GM23338 (cell line): ENCODE measurements at regions not wholly inside any gene's neighbourhood (a gene's known extent, or its start where the extent isn't known, plus 50 kb on each side); places are given as distances from the start of the nearest gene placed in this dataset.

Experiments used
- ATAC-seq: fragments of 200-7000 bp; cut with Tn5 transposase; 3 replicates; pipeline ENCODE4 v1.9.1; 2020
- DNase-seq: peaks from one replicate; pipeline ENCODE4 v3.0.0-alpha.2; 2015; ENCODE audit warnings: low spot score
- H2AFZ ChIP-seq: fragments of 200-600 bp; sonication (generic); 2 replicates; pipeline ENCODE4 v1.8.0; 2016; ENCODE audit warnings: antibody characterized with exemption, mild to moderate bottlenecking, moderate library complexity
- H3F3A ChIP-seq: fragments of 200-600 bp; sonication (generic); replicated peaks from 2 replicates; pipeline ENCODE4 v1.8.0; 2017; ENCODE audit warnings: antibody characterized with exemption, mixed run types, low read depth
- H3K27ac ChIP-seq: fragments of 200-600 bp; sonication (generic); 2 replicates; pipeline ENCODE4 v1.6.1; 2016; ENCODE audit warnings: low read depth
- H3K27me3 ChIP-seq: fragments of 200-600 bp; sonication (generic); 2 replicates; pipeline ENCODE4 v1.8.0; 2016; ENCODE audit warnings: mild to moderate bottlenecking, mixed run types, moderate library complexity; ENCODE audit not compliant: insufficient read depth
- H3K36me3 ChIP-seq: fragments of 200-600 bp; sonication (generic); 2 replicates; pipeline ENCODE4 v1.8.0; 2016; ENCODE audit warnings: mild to moderate bottlenecking; ENCODE audit not compliant: insufficient read depth
- H3K4me1 ChIP-seq: fragments of 200-600 bp; sonication (generic); 2 replicates; pipeline ENCODE4 v1.8.0; 2016; ENCODE audit warnings: mild to moderate bottlenecking, moderate library complexity; ENCODE audit not compliant: insufficient read depth
- H3K4me2 ChIP-seq: fragments of 200-600 bp; sonication (generic); 2 replicates; pipeline ENCODE4 v1.7.1; 2017; ENCODE audit warnings: mixed run types
- H3K4me3 ChIP-seq: fragments of 200-600 bp; sonication (generic); 2 replicates; pipeline ENCODE4 v1.6.1; 2016; ENCODE audit warnings: mixed run types
- H3K79me2 ChIP-seq: fragments of 200-600 bp; sonication (generic); replicated peaks from 2 replicates; pipeline ENCODE4 v1.8.0; 2017; ENCODE audit warnings: mild to moderate bottlenecking; ENCODE audit not compliant: insufficient read depth
- H3K9me2 ChIP-seq: fragments of 200-600 bp; sonication (generic); 2 replicates; pipeline ENCODE4 v1.8.0; 2017; ENCODE audit not compliant: insufficient read depth
- H4K20me1 ChIP-seq: fragments of 200-600 bp; sonication (generic); replicated peaks from 2 replicates; pipeline ENCODE4 v1.8.0; 2017; ENCODE audit warnings: mild to moderate bottlenecking; ENCODE audit not compliant: insufficient read depth
- H3K27ac Mint-ChIP-seq: 2 replicates; pipeline ENCODE4 v1.8.0; 2020; ENCODE audit warnings: inconsistent platforms, mild to moderate bottlenecking, moderate library complexity, mixed read lengths
- H3K27me3 Mint-ChIP-seq: 3 replicates; pipeline ENCODE4 v1.8.0; 2022; ENCODE audit warnings: low read depth, mild to moderate bottlenecking, moderate library complexity, mixed read lengths, inconsistent platforms; ENCODE audit not compliant: insufficient read depth, poor library complexity
- H3K36me3 Mint-ChIP-seq: 3 replicates; pipeline ENCODE4 v1.8.0; 2021; ENCODE audit warnings: low read depth, mild to moderate bottlenecking, inconsistent platforms, moderate library complexity, mixed read lengths
- H3K4me1 Mint-ChIP-seq: 3 replicates; pipeline ENCODE4 v1.8.0; 2020; ENCODE audit warnings: mild to moderate bottlenecking, inconsistent platforms, mixed read lengths
- H3K4me3 Mint-ChIP-seq: 3 replicates; pipeline ENCODE4 v1.8.0; 2021; ENCODE audit warnings: moderate library complexity, mild to moderate bottlenecking, inconsistent platforms, mixed read lengths
- H3K9me3 Mint-ChIP-seq: 3 replicates; pipeline ENCODE4 v1.8.0; 2020; ENCODE audit warnings: moderate library complexity, mild to moderate bottlenecking, inconsistent platforms, mixed read lengths
- CREB1 ChIP-seq: fragments of 250-450 bp; sonication (Bioruptor Pico); IDR thresholded peaks from 2 replicates; pipeline ENCODE4 v1.5.0; 2020; ENCODE audit warnings: low read depth, mild to moderate bottlenecking, moderate library complexity
- EZH2 ChIP-seq: fragments of 200-600 bp; sonication (generic); IDR thresholded peaks from one replicate; pipeline ENCODE4 v1.8.0; 2017; ENCODE audit warnings: antibody characterized with exemption, mild to moderate bottlenecking, low read depth; ENCODE audit not compliant: unreplicated experiment
- EZH2phosphoT487 ChIP-seq: fragments of 200-600 bp; sonication (generic); IDR thresholded peaks from one replicate; pipeline ENCODE4 v1.8.1; 2018; ENCODE audit warnings: antibody characterized with exemption; ENCODE audit not compliant: unreplicated experiment
- JUNB ChIP-seq: IDR thresholded peaks from one replicate; pipeline ENCODE4 v1.6.1; 2016; ENCODE audit warnings: antibody characterized with exemption; ENCODE audit not compliant: unreplicated experiment
- NANOG ChIP-seq: IDR thresholded peaks from 2 replicates; pipeline ENCODE4 v1.6.1; 2016; ENCODE audit warnings: antibody characterized with exemption, borderline replicate concordance
- REST ChIP-seq: IDR thresholded peaks from one replicate; pipeline ENCODE4 v1.6.1; 2018; ENCODE audit warnings: antibody characterized with exemption; ENCODE audit not compliant: unreplicated experiment
- STAT1 ChIP-seq: IDR thresholded peaks from one replicate; pipeline ENCODE4 v1.6.1; 2016; ENCODE audit warnings: antibody characterized with exemption; ENCODE audit not compliant: unreplicated experiment
- ZNF114 ChIP-seq: fragments of 250-450 bp; sonication (Bioruptor Pico); IDR thresholded peaks from 2 replicates; pipeline ENCODE4 v1.5.0; 2020; ENCODE audit warnings: mild to moderate bottlenecking, moderate library complexity
- ZNF331 ChIP-seq: fragments of 250-450 bp; sonication (Bioruptor Pico); IDR thresholded peaks from 2 replicates; pipeline ENCODE4 v1.5.0; 2020; ENCODE audit warnings: low read depth, mild to moderate bottlenecking, moderate library complexity
- ZNF462 ChIP-seq: fragments of 250-450 bp; sonication (Bioruptor Pico); IDR thresholded peaks from 2 replicates; pipeline ENCODE4 v1.5.0; 2020; ENCODE audit warnings: mild to moderate bottlenecking, moderate library complexity
- TF ChIP-seq, protein P1 (sequence below), 2 experiments: fragments of 200-600 bp in 1 of 2; sonication (generic) in 1 of 2; conservative IDR thresholded peaks; 2 replicates each; pipeline versions ENCODE4 v1.5.1 to v1.6.1; 2016 to 2017; ENCODE audit warnings: antibody characterized with exemption in 2 of 2, low read depth in 2 of 2, mild to moderate bottlenecking in 2 of 2, moderate library complexity in 1 of 2
- TF ChIP-seq, protein P2 (sequence below): IDR thresholded peaks from 2 replicates; pipeline ENCODE4 v1.6.1; 2016; ENCODE audit warnings: antibody characterized with exemption

- H3K27ac Mint-ChIP-seq, result no peak overlapping the region
- Histone ChIP-seq H4K20me1 (no peaks in the 10 kb centered on the region), H3K9me2 (no peaks in the 10 kb centered on the region), H3K4me2 (no peak overlapping the region), H3K27ac (no peak overlapping the region), H3K4me3 (no peak overlapping the region), H3K79me2 (no peaks in the 10 kb centered on the region), H3K4me1 (no peaks in the 10 kb centered on the region), H3F3A (no peaks in the 10 kb centered on the region), H3K27me3 (no peaks in the 10 kb centered on the region), H2AFZ (peak overlapping the region; percentile 48; the same call in 1 of the 2 replicates), H3K36me3 (no peaks in the 10 kb centered on the region)
- no peaks in the 10 kb centered on the region for H3K36me3 Mint-ChIP-seq
- H3K9me3 Mint-ChIP-seq, result no peaks in the 10 kb centered on the region
- ATAC-seq (no peak), DNase-seq (no peak)
- H3K27me3 Mint-ChIP-seq, result peaks cover 2% of the 10 kb centered on the region
- no peaks in the 10 kb centered on the region for H3K4me1 Mint-ChIP-seq
- H3K4me3 Mint-ChIP-seq, result no peak overlapping the region
- TF ChIP-seq, protein P1, sequence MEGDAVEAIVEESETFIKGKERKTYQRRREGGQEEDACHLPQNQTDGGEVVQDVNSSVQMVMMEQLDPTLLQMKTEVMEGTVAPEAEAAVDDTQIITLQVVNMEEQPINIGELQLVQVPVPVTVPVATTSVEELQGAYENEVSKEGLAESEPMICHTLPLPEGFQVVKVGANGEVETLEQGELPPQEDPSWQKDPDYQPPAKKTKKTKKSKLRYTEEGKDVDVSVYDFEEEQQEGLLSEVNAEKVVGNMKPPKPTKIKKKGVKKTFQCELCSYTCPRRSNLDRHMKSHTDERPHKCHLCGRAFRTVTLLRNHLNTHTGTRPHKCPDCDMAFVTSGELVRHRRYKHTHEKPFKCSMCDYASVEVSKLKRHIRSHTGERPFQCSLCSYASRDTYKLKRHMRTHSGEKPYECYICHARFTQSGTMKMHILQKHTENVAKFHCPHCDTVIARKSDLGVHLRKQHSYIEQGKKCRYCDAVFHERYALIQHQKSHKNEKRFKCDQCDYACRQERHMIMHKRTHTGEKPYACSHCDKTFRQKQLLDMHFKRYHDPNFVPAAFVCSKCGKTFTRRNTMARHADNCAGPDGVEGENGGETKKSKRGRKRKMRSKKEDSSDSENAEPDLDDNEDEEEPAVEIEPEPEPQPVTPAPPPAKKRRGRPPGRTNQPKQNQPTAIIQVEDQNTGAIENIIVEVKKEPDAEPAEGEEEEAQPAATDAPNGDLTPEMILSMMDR (conservative IDR thresholded peaks at IDR 0.05; ENCODE audit: low read depth in 2 of 2), result no peak
- TF ChIP-seq ZNF462 (CRISPR knock-in tag), result no peak
- TF ChIP-seq JUNB, result no peak
- no peak for TF ChIP-seq EZH2
- TF ChIP-seq STAT1, result no peak
- TF ChIP-seq REST, result no peak
- no peak for TF ChIP-seq NANOG
- TF ChIP-seq ZNF331 (CRISPR knock-in tag), result no peak
- TF ChIP-seq EZH2phosphoT487, result no peak
- TF ChIP-seq ZNF114 (CRISPR knock-in tag), result no peak
- TF ChIP-seq, protein P2, sequence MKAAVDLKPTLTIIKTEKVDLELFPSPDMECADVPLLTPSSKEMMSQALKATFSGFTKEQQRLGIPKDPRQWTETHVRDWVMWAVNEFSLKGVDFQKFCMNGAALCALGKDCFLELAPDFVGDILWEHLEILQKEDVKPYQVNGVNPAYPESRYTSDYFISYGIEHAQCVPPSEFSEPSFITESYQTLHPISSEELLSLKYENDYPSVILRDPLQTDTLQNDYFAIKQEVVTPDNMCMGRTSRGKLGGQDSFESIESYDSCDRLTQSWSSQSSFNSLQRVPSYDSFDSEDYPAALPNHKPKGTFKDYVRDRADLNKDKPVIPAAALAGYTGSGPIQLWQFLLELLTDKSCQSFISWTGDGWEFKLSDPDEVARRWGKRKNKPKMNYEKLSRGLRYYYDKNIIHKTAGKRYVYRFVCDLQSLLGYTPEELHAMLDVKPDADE, result no peak
- TF ChIP-seq CREB1 (CRISPR knock-in tag), result no peak
Observed at GRCh38 chr1:88001460-88001859, 672.8 kb downstream of the LMO4 start.
